Bronchial epithelial cell (primary cell): ENCODE measurements at regions not wholly inside any gene's neighbourhood (a gene's known extent, or its start where the extent isn't known, plus 50 kb on each side); places are given as distances from the start of the nearest gene placed in this dataset.

Source experiments
- DNase-seq: peaks from one replicate; pipeline ENCODE4 v3.0.0-alpha.2; 2010; ENCODE audit warnings: low read depth
- FAIRE-seq: peaks from 2 replicates; lab custom pipeline; 2011; peaks lifted over from hg19 to GRCh38; lab: Jason Lieb, UNC
- H3K27me3 ChIP-seq: 2 replicates; pipeline ENCODE4 v1.5.1; 2011; ENCODE audit warnings: low read length; ENCODE audit not compliant: control insufficient read depth, insufficient read depth
- H3K36me3 ChIP-seq: 2 replicates; pipeline ENCODE4 v1.5.1; 2011; ENCODE audit warnings: low read length; ENCODE audit not compliant: control insufficient read depth, insufficient read depth
- H3K4me3 ChIP-seq: 2 replicates; pipeline ENCODE4 v1.5.1; 2011; ENCODE audit warnings: mild to moderate bottlenecking, low read depth, low read length, control low read depth
- TF ChIP-seq, protein P1 (sequence below): IDR thresholded peaks from 2 replicates; pipeline ENCODE4 v1.5.1; 2011; ENCODE audit warnings: mild to moderate bottlenecking, moderate library complexity, low read length, control low read depth, inconsistent platforms; ENCODE audit not compliant: insufficient read depth, severe bottlenecking

GRCh38 chr1:214219902-214220301 lies 61.1 kb upstream of the SMYD2 start:
- FAIRE-seq, result no peak
- H3K36me3 ChIP-seq, result no peaks in the 10 kb centered on the region
- no peak overlapping the region for H3K4me3 ChIP-seq
- peak; percentile 33 for DNase-seq
- TF ChIP-seq, protein P1, sequence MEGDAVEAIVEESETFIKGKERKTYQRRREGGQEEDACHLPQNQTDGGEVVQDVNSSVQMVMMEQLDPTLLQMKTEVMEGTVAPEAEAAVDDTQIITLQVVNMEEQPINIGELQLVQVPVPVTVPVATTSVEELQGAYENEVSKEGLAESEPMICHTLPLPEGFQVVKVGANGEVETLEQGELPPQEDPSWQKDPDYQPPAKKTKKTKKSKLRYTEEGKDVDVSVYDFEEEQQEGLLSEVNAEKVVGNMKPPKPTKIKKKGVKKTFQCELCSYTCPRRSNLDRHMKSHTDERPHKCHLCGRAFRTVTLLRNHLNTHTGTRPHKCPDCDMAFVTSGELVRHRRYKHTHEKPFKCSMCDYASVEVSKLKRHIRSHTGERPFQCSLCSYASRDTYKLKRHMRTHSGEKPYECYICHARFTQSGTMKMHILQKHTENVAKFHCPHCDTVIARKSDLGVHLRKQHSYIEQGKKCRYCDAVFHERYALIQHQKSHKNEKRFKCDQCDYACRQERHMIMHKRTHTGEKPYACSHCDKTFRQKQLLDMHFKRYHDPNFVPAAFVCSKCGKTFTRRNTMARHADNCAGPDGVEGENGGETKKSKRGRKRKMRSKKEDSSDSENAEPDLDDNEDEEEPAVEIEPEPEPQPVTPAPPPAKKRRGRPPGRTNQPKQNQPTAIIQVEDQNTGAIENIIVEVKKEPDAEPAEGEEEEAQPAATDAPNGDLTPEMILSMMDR, result no peak
- H3K27me3 ChIP-seq, result no peaks in the 10 kb centered on the region

DNA sequence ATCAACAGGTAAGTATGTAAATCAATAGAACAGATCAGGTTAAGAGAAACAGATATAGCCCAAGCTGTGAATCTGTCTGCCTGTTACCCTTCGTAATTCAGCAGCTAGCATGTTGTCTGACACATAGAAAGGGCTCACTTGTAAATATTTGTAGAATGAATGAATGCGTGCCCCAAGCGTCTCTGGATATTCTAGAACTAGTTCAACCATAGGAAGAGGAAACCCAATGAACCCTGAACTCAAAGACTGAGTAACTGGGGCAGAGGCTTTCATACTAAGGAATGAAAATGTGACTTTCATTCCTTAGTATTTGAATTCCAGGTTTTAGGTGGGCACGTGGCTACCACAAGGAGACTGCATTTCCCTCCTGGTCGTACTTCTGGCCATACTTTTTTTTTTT lies 60.1 kb upstream of the SMYD2 start:
- Histone ChIP-seq H3K27me3 (no peaks in the 10 kb centered on the region), H3K36me3 (no peaks in the 10 kb centered on the region), H3K4me3 (no peak overlapping the region)
- DNase-seq (peak; percentile 27), FAIRE-seq (no peak)
- TF ChIP-seq, protein P1, result no peak

GRCh38 chr1:214224611-214225354 lies 56.2 kb upstream of the SMYD2 start:
- DNase-seq, result peak; percentile 18
- FAIRE-seq, result no peak
- Histone ChIP-seq H3K27me3 (no peaks in the 10 kb centered on the region), H3K36me3 (no peaks in the 10 kb centered on the region), H3K4me3 (peak overlapping the region; percentile 2)
- TF ChIP-seq, protein P1, result no peak

DNA sequence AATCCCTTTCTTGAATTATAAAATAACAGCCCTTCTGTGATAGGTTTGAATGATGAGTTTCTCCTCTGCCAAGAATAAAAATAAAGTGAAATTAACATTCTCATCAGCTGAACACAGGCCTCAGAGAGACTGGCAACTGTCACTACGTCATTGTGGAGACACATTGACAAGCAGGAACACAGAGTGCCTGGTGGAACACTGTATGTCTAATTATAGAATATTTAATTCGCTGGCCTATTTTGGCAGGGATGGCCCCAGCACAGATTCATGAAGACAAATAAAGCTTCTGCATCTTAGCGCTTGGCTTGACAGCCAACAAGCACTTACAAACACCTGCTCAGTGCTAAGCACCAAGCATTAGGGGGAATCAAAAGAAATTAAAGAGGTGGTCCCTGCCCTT lies 52.0 kb upstream of the SMYD2 start:
- TF ChIP-seq, protein P1, result no peak
- Histone ChIP-seq H3K27me3 (no peaks in the 10 kb centered on the region), H3K4me3 (no peak overlapping the region), H3K36me3 (no peaks in the 10 kb centered on the region)
- DNase-seq (no peak), FAIRE-seq (no peak)

DNA sequence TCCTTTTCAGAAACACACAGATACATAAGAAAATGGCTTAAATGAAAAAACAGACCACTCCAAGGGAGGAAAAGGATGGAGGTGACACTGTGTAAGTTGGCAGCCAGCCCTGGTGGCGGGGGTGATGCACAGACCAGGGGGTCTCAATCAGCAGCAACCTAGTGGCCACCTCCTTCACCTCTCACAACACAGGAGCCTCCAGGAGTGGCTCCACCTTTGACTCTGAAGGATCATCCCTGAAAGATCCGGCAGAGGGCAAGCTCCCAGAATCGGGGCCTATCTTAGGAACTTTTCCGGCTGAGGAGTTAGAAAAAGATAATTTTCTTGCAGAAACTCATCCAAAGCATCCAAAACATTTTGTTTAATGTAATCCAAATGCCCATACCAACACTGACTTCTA lies 51.2 kb upstream of the SMYD2 start:
- no peak overlapping the region for H3K4me3 ChIP-seq
- no peak for FAIRE-seq
- H3K27me3 ChIP-seq, result no peaks in the 10 kb centered on the region

More for the DNA sequence above, 51.2 kb upstream of the SMYD2 start:
- TF ChIP-seq, protein P1, result no peak
- DNase-seq, result no peak
- H3K36me3 ChIP-seq, result no peaks in the 10 kb centered on the region
